SU-DHL-6 (cell line): ENCODE measurements at regions not wholly inside any gene's neighbourhood (a gene's known extent, or its start where the extent isn't known, plus 50 kb on each side); places are given as distances from the start of the nearest gene placed in this dataset.

ENCODE experiments used
- H2AFZ ChIP-seq: fragments of 200-600 bp; sonication (generic); 2 replicates; pipeline ENCODE4 v1.6.1; 2014; ENCODE audit warnings: low read depth, mild to moderate bottlenecking, moderate library complexity, mixed read lengths, antibody characterized with exemption, low read length; ENCODE audit not compliant: severe bottlenecking
- H3F3A ChIP-seq: fragments of 200-600 bp; shearing (Covaris generic); 2 replicates; pipeline ENCODE4 v1.6.0; 2016; ENCODE audit warnings: antibody characterized with exemption, mild to moderate bottlenecking; ENCODE audit not compliant: insufficient read depth
- H3K27ac ChIP-seq: fragments of 200-600 bp; sonication (generic); 2 replicates; pipeline ENCODE4 v1.5.1; 2016; ENCODE audit warnings: low read depth, mild to moderate bottlenecking, low read length, moderate library complexity, mixed read lengths
- H3K27me3 ChIP-seq: fragments of 200-600 bp; sonication (generic), shearing (Covaris generic); 2 replicates; pipeline ENCODE4 v1.6.0; 2014; ENCODE audit warnings: mild to moderate bottlenecking, low read length
- H3K36me3 ChIP-seq: fragments of 200-600 bp; sonication (generic); 2 replicates; pipeline ENCODE4 v1.6.1; 2014; ENCODE audit warnings: mild to moderate bottlenecking, low read length, mixed read lengths
- H3K4me2 ChIP-seq: fragments of 300-600, 200-600 bp; shearing (Covaris generic), sonication (generic); 2 replicates; pipeline ENCODE4 v1.6.0; 2014; ENCODE audit warnings: low read length, low read depth, mild to moderate bottlenecking; ENCODE audit not compliant: poor library complexity, severe bottlenecking
- H3K4me3 ChIP-seq: fragments of 200-600 bp; sonication (generic); 2 replicates; pipeline ENCODE4 v1.5.1; 2014; ENCODE audit warnings: antibody characterized with exemption, low read length, mild to moderate bottlenecking, mixed read lengths; ENCODE audit not compliant: insufficient read depth, poor library complexity, severe bottlenecking
- H3K79me2 ChIP-seq: fragments of 200-600 bp; sonication (generic); 2 replicates; pipeline ENCODE4 v1.6.1; 2014; ENCODE audit warnings: mild to moderate bottlenecking, low read length, moderate library complexity; ENCODE audit not compliant: insufficient read depth
- H3K9ac ChIP-seq: fragments of 200-600 bp; sonication (generic); 2 replicates; pipeline ENCODE4 v1.7.0; 2014; ENCODE audit warnings: mild to moderate bottlenecking, low read length
- H3K9me2 ChIP-seq: fragments of 200-600 bp; sonication (generic); replicated peaks from 2 replicates; pipeline ENCODE4 v1.6.1; 2014; ENCODE audit warnings: low read length; ENCODE audit not compliant: insufficient read depth
- H3K9me3 ChIP-seq: fragments of 200-600 bp; sonication (generic); 2 replicates; pipeline ENCODE4 v1.6.1; 2014; ENCODE audit warnings: low read length, mixed read lengths; ENCODE audit not compliant: insufficient read depth
- H4K20me1 ChIP-seq: fragments of 200-600 bp; sonication (generic); 2 replicates; pipeline ENCODE4 v1.6.1; 2014; ENCODE audit warnings: low read depth, mild to moderate bottlenecking, antibody characterized with exemption, low read length, moderate library complexity, mixed read lengths
- EZH2phosphoT487 ChIP-seq: fragments of 200-600 bp; sonication (generic), shearing (Covaris generic); conservative IDR thresholded peaks from 2 replicates; pipeline ENCODE4 v1.6.1; 2018; ENCODE audit warnings: mild to moderate bottlenecking, antibody characterized with exemption, low read length, moderate library complexity, mixed read lengths
- TF ChIP-seq, protein P1 (sequence below): fragments of 200-600 bp; sonication (generic); IDR thresholded peaks from one replicate; pipeline ENCODE4 v1.5.1; 2017; ENCODE audit warnings: antibody characterized with exemption, mild to moderate bottlenecking, low read length, moderate library complexity; ENCODE audit not compliant: insufficient read depth, poor library complexity, severe bottlenecking

DNA sequence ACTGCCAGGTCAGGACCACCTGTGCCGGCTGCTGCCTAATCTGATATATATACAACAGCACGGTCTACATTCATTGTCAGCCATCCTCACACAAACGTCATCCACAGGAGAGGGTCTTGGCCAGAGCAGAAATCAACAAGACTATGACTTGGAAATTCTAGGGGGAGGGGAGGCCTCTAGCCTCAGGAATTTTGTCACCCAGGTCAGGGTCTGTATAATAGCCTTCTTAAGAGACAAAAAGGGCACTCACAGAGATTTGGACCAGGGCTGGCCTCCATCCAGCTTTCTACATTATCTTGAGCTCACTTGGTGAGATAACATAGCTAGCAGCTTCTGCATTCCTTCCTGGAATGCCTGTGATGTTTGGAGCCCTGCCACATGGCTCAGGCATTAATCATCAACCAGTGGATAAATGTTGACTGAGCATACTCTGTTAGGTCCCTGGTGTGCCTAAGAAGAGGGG, 50.4 kb upstream of the CTIF start:
- no peaks in the 10 kb centered on the region for H3F3A ChIP-seq
- no peaks in the 10 kb centered on the region for H3K9me2 ChIP-seq
- H4K20me1 ChIP-seq = no peaks in the 10 kb centered on the region
- no peak overlapping the region for H2AFZ ChIP-seq
- H3K79me2 ChIP-seq = no peaks in the 10 kb centered on the region
- TF ChIP-seq EZH2phosphoT487 = no peak
- TF ChIP-seq, protein P1, sequence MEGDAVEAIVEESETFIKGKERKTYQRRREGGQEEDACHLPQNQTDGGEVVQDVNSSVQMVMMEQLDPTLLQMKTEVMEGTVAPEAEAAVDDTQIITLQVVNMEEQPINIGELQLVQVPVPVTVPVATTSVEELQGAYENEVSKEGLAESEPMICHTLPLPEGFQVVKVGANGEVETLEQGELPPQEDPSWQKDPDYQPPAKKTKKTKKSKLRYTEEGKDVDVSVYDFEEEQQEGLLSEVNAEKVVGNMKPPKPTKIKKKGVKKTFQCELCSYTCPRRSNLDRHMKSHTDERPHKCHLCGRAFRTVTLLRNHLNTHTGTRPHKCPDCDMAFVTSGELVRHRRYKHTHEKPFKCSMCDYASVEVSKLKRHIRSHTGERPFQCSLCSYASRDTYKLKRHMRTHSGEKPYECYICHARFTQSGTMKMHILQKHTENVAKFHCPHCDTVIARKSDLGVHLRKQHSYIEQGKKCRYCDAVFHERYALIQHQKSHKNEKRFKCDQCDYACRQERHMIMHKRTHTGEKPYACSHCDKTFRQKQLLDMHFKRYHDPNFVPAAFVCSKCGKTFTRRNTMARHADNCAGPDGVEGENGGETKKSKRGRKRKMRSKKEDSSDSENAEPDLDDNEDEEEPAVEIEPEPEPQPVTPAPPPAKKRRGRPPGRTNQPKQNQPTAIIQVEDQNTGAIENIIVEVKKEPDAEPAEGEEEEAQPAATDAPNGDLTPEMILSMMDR = no peak
- H3K27ac ChIP-seq = no peak overlapping the region
- no peaks in the 10 kb centered on the region for H3K36me3 ChIP-seq
- no peaks in the 10 kb centered on the region for H3K9me3 ChIP-seq
- H3K4me3 ChIP-seq = no peak overlapping the region
- H3K27me3 ChIP-seq = no peaks in the 10 kb centered on the region
- no peak overlapping the region for H3K4me2 ChIP-seq
- no peak overlapping the region for H3K9ac ChIP-seq

DNA sequence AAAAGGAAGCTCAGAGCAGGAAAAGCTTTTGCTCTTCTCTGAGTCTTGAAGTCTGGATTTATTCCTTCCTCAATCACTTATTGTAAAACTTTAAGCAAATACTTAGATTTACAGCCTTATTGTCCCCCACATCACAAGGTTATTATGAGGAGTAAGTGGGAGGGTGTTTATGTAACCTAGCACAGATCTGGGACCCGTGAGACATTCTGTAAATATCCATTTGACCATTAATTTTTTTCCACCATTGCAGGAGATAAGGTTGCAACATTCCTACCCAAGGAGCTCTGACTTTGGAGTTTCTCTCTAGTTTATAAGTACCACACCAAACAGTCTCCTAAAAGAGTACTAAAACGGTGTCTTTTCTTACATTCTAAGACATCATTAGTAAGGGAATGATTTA, 52.1 kb upstream of the CTIF start:
- Histone ChIP-seq H3F3A (no peaks in the 10 kb centered on the region), H3K4me2 (no peak overlapping the region), H4K20me1 (no peaks in the 10 kb centered on the region), H3K9me2 (no peaks in the 10 kb centered on the region), H3K36me3 (no peaks in the 10 kb centered on the region), H3K4me3 (no peak overlapping the region), H2AFZ (no peak overlapping the region), H3K27ac (no peak overlapping the region), H3K9me3 (no peaks in the 10 kb centered on the region), H3K9ac (no peak overlapping the region), H3K27me3 (no peaks in the 10 kb centered on the region), H3K79me2 (no peaks in the 10 kb centered on the region)
- no peak for TF ChIP-seq EZH2phosphoT487
- TF ChIP-seq, protein P1 = no peak

DNA sequence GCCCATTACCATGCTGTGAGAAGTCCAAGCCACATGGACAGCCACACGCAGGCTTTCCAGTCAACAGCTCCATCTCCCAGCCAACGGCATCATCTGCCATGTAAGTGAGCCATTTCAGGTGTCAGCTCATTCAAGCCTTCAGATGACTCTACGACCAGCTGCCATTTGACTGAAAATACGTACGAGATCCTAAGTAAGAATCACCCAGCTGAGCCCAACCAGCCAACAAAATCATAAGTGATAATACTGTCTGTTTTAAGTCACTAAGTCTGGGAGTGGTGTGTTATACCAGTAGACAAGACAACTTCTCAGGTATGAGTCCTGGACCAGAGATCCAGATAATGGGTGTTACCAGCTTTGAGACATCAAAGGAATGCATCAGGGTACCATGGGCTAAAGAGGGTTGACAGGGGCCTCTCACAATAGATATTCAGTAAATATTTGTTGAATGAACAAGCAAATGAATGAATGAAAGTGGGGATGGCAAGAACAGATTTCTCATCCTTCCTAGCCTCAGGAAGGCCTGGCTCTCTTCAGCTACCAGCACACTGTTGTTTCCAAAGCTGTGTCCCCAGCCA, 52.9 kb upstream of the CTIF start:
- Histone ChIP-seq H3F3A (no peaks in the 10 kb centered on the region), H2AFZ (no peak overlapping the region), H3K9me2 (no peaks in the 10 kb centered on the region), H4K20me1 (no peaks in the 10 kb centered on the region), H3K9ac (no peak overlapping the region), H3K4me2 (no peak overlapping the region), H3K36me3 (no peaks in the 10 kb centered on the region), H3K27me3 (no peaks in the 10 kb centered on the region), H3K27ac (no peak overlapping the region), H3K79me2 (no peaks in the 10 kb centered on the region), H3K9me3 (no peaks in the 10 kb centered on the region), H3K4me3 (no peak overlapping the region)
- TF ChIP-seq EZH2phosphoT487 = no peak
- TF ChIP-seq, protein P1 = no peak
